Activated CD8-positive, alpha-beta T cell treated with anti-CD3 and anti-CD28 coated beads for 36 hours (primary cell): ENCODE measurements at regions not wholly inside any gene's neighbourhood (a gene's known extent, or its start where the extent isn't known, plus 50 kb on each side); places are given as distances from the start of the nearest gene placed in this dataset.

Experiments used
- ATAC-seq: fragments of 200-7000 bp; cut with Tn5 transposase; one replicate; pipeline ENCODE4 v1.10.0; 2021; ENCODE audit warnings: mild to moderate bottlenecking, moderate library complexity
- CTCF ChIA-PET: fragments of 350-600 bp; sonication (Branson Sonifier 250); formaldehyde crosslinking; loops from one replicate; lab custom pipeline; 2021; ENCODE audit warnings: antibody characterized with exemption; lab: Charles Lee
- POLR2A ChIA-PET: fragments of 350-600 bp; sonication (Branson Sonifier 250); formaldehyde crosslinking; loops from one replicate; lab custom pipeline; 2021; ENCODE audit warnings: antibody characterized with exemption; lab: Charles Lee
- DNase-seq: peaks from one replicate; pipeline ENCODE4 v3.0.0-alpha.2; 2020
- H3K27ac Mint-ChIP-seq: one replicate; pipeline ENCODE4 v1.8.0; 2021; ENCODE audit warnings: mild to moderate bottlenecking, mixed read lengths
- H3K27me3 Mint-ChIP-seq: one replicate; pipeline ENCODE4 v1.8.0; 2021; ENCODE audit warnings: mixed read lengths
- H3K36me3 Mint-ChIP-seq: one replicate; pipeline ENCODE4 v1.8.0; 2021; ENCODE audit warnings: low read depth, mixed read lengths
- H3K4me1 Mint-ChIP-seq: one replicate; pipeline ENCODE4 v1.8.0; 2021; ENCODE audit warnings: low read depth, mixed read lengths
- H3K4me3 Mint-ChIP-seq: one replicate; pipeline ENCODE4 v1.8.0; 2021; ENCODE audit warnings: mild to moderate bottlenecking, moderate library complexity, mixed read lengths
- H3K9me3 Mint-ChIP-seq: one replicate; pipeline ENCODE4 v1.8.0; 2021; ENCODE audit warnings: mixed read lengths
- CTCF ChIP-seq: fragments of 200-600 bp; IDR thresholded peaks from one replicate; pipeline ENCODE4 v1.8.0; 2022; ENCODE audit warnings: antibody characterized with exemption, mild to moderate bottlenecking
- intact Hi-C: fragments of 100-400 bp; cut with micrococcal nuclease; formaldehyde crosslinking; loops from one replicate; pipeline ENCODE4 v1.10.0; 2022

- H3K9me3 Mint-ChIP-seq: peaks cover 11% of the 10 kb centered on the region
- no peaks in the 10 kb centered on the region for H3K36me3 Mint-ChIP-seq
- CTCF ChIA-PET: no interaction called here
- H3K27me3 Mint-ChIP-seq: no peaks in the 10 kb centered on the region
- POLR2A ChIA-PET: no interaction called here
- DNase-seq (no peak), ATAC-seq (no peak)
- no peak for TF ChIP-seq CTCF
- H3K4me1 Mint-ChIP-seq: no peaks in the 10 kb centered on the region
- intact Hi-C loops: no loop called here
- no peak overlapping the region for H3K4me3 Mint-ChIP-seq
- no peak overlapping the region for H3K27ac Mint-ChIP-seq
Observed at GRCh38 chr5:152942633-152943336, 537.7 kb upstream of the NMUR2 start.

GRCh38 chr5:152953788-152954483 is 536.5 kb upstream of the GRIA1 start:
- H3K4me1 Mint-ChIP-seq: no peaks in the 10 kb centered on the region
- no peak for ATAC-seq
- no peak for DNase-seq
- H3K4me3 Mint-ChIP-seq: no peak overlapping the region
- H3K27me3 Mint-ChIP-seq: no peaks in the 10 kb centered on the region
- H3K9me3 Mint-ChIP-seq: peaks cover 2% of the 10 kb centered on the region
- POLR2A ChIA-PET: no interaction called here
- intact Hi-C loops: no loop called here
- H3K36me3 Mint-ChIP-seq: no peaks in the 10 kb centered on the region
- no peak overlapping the region for H3K27ac Mint-ChIP-seq
- CTCF ChIA-PET: no interaction called here
- no peak for TF ChIP-seq CTCF

GRCh38 chr5:152956943-152957613 is 533.4 kb upstream of the GRIA1 start:
- POLR2A ChIA-PET: no interaction called here
- no peak overlapping the region for H3K4me3 Mint-ChIP-seq
- H3K9me3 Mint-ChIP-seq: peaks cover 2% of the 10 kb centered on the region
- CTCF ChIA-PET: no interaction called here
- H3K27me3 Mint-ChIP-seq: no peaks in the 10 kb centered on the region
- H3K4me1 Mint-ChIP-seq: no peaks in the 10 kb centered on the region
- intact Hi-C loops: no loop called here
- no peaks in the 10 kb centered on the region for H3K36me3 Mint-ChIP-seq
- no peak for DNase-seq
- H3K27ac Mint-ChIP-seq: no peak overlapping the region
- TF ChIP-seq CTCF: no peak
- ATAC-seq: no peak

- ChIA-PET CTCF (no interaction called here), POLR2A (no interaction called here)
- DNase-seq (no peak), ATAC-seq (no peak)
- peaks cover 20% of the 10 kb centered on the region for H3K9me3 Mint-ChIP-seq
- H3K4me1 Mint-ChIP-seq: no peaks in the 10 kb centered on the region
- H3K36me3 Mint-ChIP-seq: no peaks in the 10 kb centered on the region
- no peak overlapping the region for H3K4me3 Mint-ChIP-seq
- no peak for TF ChIP-seq CTCF
- intact Hi-C loops: no loop called here
- H3K27ac Mint-ChIP-seq: no peak overlapping the region
- H3K27me3 Mint-ChIP-seq: no peaks in the 10 kb centered on the region
Observed at GRCh38 chr5:152978141-152978835, 512.2 kb upstream of the GRIA1 start.
